IPS-NIHi11 (cell line): ENCODE measurements at regions not wholly inside any gene's neighbourhood (a gene's known extent, or its start where the extent isn't known, plus 50 kb on each side); places are given as distances from the start of the nearest gene placed in this dataset.
"Not testable (repeated sequence)": the region's sequence is repeated elsewhere in the genome, so short reads cannot be mapped to it uniquely, and the experiment has no call there.

ENCODE experiments used
- DNase-seq: peaks from one replicate; pipeline ENCODE4 v3.0.0; 2012; ENCODE audit warnings: mixed read lengths, low spot score

GRCh38 chr10:10038348-10038747, 979.3 kb upstream of the CELF2 start:
- no peak for DNase-seq

GRCh38 chr10:10039595-10039994, 978.1 kb upstream of the CELF2 start:
- no peak for DNase-seq

- no peak for DNase-seq
These were observed 974.6 kb upstream of the CELF2 start for GRCh38 chr10:10043083-10043482.

DNA sequence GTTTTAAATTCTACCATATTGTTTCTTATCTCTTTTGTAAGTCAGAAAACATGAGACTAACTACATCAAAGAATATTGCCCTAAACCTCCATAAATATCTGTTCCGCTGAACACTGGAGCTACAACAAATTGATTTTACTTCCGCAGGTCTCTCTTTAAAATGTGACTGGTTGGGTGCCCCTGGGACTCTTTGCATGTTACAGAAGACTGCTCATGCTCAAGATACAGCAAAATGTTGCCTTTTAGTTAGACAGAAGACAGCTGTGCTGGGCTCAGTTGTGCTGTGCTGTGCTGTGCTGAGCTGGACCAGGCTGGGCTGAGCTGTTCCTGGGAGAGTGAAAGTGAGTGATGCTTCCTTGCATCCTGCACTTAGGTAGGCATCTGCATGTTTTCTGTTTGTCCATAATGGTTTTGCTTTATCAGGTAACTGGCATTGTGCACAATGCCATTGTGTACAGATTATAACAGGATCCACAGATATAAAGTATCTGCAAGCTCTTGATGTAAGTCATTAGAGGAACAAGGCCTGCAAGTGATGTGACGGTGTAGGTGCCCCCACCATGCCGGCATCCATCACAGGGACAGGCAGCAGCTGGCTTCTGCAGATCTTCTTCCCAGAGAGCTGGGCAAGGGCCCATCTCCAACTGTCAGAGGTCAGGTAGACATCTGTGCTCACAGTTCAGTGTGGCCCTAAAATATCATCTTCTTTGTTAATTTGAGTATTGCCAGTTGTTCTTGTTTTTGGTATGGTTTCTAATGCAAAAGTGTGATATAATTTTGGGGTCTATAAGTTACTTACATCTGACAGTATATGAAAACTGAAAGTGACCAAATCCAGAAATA, 972.5 kb upstream of the CELF2 start:
- no peak for DNase-seq

- DNase-seq: no peak
These were observed 972.0 kb upstream of the CELF2 start for GRCh38 chr10:10045765-10046028.

- DNase-seq: no peak
These were observed 970.2 kb upstream of the CELF2 start for GRCh38 chr10:10047426-10047825.

DNA sequence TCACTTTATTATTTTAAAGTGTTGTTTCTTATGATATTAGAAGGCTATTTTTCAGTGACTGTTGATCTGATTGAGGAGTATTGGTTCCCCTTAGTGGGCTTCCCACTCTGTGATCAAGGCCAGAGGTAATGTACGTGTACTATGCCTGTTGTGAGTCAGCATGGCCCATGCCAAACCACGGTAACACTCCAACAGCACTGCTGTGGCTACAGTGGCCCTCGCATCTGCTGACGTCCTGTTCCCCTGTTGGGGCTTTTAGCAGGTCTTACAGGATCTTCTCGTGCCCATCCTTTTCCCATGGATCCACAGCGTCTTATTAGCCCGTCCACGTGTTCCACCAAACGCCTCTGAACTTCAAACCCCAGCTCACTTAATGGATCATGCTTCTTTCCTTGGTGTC, 964.6 kb upstream of the CELF2 start:
- DNase-seq: no peak

DNA sequence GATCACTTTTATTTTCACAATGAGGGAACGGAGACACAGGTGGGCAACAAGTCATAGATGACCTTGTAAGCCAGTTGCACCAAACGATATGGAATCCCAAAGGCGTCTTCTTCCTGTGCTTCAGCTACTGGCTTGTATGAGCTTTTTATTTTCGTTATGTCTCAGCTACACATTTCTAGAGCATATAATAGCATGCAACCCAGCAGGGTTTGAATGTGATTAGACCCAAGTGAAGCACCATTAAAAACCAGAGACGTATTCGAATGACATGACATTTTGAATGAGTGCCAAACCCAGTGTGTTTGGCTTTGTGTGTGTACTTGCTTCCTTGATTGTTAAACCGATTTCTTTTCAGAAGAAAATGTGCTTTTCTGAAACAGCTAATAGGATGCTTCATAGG, 963.2 kb upstream of the CELF2 start:
- no peak for DNase-seq

- no peak for DNase-seq
These were observed 961.8 kb upstream of the CELF2 start for GRCh38 chr10:10055656-10056442.

DNA sequence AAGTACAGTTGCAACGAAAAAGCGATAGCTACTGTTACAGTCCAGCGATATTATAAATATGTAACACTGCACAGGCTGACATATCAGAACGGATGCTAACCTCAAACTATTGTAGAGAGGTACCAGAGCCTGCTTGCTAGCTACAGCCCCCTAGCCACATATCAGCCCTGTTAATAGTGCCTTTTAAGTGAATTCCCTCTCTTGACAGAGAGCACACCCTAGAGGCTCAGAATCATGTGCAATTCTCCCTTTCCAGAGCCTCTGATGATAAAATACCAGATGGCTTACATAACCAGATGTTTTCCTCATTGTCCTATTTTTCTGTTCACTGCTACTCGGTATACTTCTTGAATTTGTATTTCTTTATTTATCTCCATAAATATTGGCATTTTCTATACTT, 960.7 kb upstream of the CELF2 start:
- peak; percentile 11 for DNase-seq

DNA sequence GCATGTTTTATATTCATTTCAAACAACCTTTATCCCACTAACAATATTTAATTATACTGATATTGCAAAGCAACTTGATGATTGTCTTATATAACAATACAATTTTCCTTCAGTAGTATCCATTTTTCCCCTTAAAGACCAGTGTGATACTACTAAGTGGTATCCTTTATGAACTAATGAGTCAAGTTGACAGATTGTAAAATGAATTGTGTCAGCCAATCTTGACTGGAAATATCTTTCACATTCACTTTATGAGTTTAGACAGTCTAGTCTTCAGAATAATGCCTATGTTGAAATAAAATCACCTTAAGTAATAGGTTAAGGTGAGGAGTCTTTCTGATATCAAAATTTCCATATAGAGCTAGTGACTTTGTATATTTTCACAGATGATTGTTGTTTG, 950.0 kb upstream of the CELF2 start:
- no peak for DNase-seq

- DNase-seq: not testable (repeated sequence)
These were observed 942.8 kb upstream of the CELF2 start for GRCh38 chr10:10074847-10075246.

GRCh38 chr10:10078446-10078845, 939.2 kb upstream of the CELF2 start:
- no peak for DNase-seq

GRCh38 chr10:10092581-10092980, 925.1 kb upstream of the CELF2 start:
- DNase-seq: peak; percentile 7

GRCh38 chr10:10093021-10093420, 924.7 kb upstream of the CELF2 start:
- DNase-seq: no peak

DNA sequence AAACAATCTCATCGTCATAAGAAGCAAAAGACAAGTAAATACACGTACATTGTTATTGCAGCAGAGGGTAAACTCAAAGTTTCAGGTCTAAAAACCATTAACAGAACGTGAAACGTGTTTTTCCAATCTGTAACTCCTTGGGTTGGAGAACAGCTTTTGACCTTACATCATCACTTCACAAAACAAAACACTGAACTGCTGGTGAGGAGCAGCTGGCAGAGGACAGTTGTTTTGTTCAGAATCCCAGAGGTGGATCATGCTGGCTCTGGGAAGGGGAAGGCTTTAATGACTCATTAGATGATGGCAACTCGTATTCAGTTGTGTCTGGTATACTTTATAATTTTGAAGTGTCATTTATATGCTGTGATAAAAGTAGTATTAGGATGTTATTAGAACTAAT, 923.0 kb upstream of the CELF2 start:
- DNase-seq: no peak

- no peak for DNase-seq
These were observed 921.4 kb upstream of the CELF2 start for GRCh38 chr10:10096296-10096695.

GRCh38 chr10:10096898-10097297, 920.8 kb upstream of the CELF2 start:
- DNase-seq: no peak

DNA sequence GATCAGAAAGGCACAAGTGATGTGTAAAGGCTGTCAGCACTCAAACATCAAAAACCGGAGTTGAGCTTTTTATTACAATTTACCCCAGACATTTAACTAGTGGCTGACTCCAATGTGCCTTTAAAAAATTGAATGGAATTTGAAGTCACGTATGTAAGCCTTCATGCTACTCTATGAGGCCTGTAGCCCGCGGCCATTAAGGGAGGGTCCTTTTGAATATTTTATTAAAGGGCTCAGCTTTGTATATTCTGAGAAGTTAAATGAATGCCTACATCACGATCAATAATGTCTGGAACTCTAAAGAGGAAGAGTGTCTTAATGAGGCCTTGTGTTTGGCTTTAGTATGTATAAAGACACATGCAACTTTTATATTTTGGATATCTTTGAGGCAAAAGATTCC, 916.6 kb upstream of the CELF2 start:
- no peak for DNase-seq

GRCh38 chr10:10110844-10111490, 906.7 kb upstream of the CELF2 start:
- no peak for DNase-seq

DNA sequence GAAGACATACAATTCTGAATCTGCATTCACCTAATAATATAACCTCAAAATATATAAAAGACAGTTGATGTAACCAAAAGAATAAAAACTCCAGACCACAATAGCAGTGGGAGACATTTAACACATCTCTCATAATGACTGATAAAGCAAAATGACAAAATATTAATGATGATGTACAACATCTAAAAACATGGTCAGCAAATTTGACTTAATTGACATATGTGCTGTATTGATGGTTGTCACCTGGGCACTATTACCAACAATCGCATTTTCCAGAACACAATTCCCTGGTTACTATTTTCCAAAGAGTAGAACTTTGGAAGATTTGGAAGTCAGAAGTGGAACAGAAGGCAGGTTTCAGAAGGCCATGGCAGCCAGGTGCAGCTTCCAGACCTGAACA, 899.5 kb upstream of the CELF2 start:
- DNase-seq: no peak

DNA sequence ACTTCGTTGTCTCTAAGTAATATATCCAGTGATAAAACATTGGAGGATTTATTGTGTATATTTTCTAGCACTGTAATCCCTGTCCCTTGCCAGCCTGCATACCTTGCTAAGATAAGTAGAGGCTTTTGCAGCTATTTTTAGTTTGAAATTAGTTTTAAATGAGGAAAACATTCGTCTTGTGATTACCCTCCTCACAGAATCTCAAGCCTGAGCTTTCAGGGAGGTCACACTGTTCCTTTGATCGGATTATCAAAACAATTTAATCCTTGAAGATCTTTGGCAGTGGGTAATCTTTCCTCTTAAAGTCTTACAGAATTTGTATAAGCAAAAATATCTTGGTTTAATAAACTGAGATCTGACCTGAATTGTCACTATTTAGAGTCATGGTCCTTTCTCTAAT, 897.0 kb upstream of the CELF2 start:
- no peak for DNase-seq

DNA sequence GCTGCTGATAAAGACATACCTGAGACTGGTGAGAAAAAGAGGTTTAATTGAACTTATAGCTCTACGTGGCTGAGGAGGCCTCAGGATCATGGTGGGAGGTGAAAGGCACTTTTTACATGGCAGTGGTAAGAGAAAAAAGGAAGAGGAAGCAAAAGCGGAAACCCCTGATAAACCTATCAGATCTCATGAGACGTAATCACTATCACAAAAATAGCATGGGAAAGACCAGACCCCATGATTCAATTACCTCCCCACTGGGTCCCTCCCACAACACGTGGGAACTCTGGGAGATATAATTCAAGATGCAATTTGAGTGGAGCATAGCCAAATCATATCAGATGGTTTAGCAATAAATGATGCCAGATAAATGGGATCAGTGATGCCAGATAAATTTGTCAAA, 892.0 kb upstream of the CELF2 start:
- DNase-seq: no peak
